ENCODE measurements at regions not wholly inside any gene's neighbourhood (a gene's known extent, or its start where the extent isn't known, plus 50 kb on each side); places are given as distances from the start of the nearest gene placed in this dataset.

DNA sequence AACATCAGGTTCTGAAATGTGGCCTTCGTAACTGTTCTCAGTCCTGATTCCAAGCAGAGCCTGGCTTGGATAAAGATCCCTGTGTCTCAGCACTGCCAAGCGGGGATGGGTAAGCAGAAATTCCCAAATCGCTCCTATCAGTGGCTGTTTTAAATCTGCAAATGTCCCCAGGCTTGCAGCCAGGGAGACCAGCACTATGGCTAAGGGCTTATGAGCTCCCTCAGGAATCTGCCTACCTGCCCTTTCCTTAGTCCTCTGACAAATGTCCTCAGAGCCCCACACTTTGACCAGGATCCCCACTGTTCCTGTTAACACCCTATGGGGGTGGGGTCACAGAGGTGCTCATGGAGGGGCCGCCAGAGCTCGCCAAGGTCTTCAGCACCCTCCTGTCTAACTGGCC lies 1062.8 kb downstream of the UQCRFS1 start:
- TF ChIP-seq, protein P1, sequence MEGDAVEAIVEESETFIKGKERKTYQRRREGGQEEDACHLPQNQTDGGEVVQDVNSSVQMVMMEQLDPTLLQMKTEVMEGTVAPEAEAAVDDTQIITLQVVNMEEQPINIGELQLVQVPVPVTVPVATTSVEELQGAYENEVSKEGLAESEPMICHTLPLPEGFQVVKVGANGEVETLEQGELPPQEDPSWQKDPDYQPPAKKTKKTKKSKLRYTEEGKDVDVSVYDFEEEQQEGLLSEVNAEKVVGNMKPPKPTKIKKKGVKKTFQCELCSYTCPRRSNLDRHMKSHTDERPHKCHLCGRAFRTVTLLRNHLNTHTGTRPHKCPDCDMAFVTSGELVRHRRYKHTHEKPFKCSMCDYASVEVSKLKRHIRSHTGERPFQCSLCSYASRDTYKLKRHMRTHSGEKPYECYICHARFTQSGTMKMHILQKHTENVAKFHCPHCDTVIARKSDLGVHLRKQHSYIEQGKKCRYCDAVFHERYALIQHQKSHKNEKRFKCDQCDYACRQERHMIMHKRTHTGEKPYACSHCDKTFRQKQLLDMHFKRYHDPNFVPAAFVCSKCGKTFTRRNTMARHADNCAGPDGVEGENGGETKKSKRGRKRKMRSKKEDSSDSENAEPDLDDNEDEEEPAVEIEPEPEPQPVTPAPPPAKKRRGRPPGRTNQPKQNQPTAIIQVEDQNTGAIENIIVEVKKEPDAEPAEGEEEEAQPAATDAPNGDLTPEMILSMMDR (conservative IDR thresholded peaks at IDR 0.05; ENCODE audit: low read depth, low read length), result no peak

DNA sequence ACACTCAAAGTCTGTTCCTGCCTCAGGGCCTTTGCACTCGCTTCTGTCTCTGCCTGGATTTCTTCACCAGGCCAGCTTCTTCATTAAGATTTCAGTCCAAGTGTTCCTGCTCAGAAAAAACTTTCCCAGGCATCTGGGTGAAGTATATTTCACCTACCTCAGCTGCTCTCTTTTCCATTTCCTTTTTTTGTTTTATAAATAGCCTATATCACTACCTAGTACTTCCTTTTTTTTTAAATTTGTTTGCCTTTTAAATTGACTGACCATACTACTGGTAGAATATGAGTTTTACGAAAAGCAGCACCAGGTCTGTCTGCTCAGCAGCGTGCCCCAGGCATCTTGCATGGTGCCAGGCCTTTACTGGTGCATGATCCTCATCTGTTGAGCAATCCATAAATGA lies 1064.4 kb downstream of the UQCRFS1 start:
- DNase-seq (ENCODE audit: low read depth), result no peak
- no peak overlapping the region for H3K4me3 ChIP-seq (ENCODE audit: low read depth, low read length)
- TF ChIP-seq, protein P1 (conservative IDR thresholded peaks at IDR 0.05; ENCODE audit: low read depth, low read length), result no peak

More for the DNA sequence above, 1062.8 kb downstream of the UQCRFS1 start:
- no peak overlapping the region for H3K4me3 ChIP-seq (ENCODE audit: low read depth, low read length)
- DNase-seq (ENCODE audit: low read depth), result no peak

DNA sequence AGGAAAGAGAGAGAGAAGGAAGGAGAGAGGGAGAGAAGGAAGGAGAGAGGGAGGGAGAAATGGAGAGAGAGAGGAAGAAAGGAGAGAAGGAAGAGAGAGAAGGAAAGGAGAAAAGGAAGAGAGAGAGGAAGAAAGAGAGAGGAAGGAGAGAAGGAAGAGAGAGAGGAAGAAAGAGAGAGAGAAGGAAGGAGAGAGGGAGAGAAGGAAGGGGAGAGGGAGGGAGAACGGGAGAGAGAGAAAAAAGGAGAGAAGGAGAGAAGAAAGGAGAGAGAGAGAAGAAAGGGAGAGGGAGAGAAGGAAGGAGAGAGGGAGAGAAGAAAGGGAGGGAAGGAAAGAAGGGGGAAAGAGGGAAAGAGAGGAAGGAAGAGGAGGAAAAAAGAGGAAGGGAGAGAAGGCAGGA lies 1070.7 kb downstream of the UQCRFS1 start:
- TF ChIP-seq, protein P1 (conservative IDR thresholded peaks at IDR 0.05; ENCODE audit: low read depth, low read length), result no peak
- no peak for DNase-seq (ENCODE audit: low read depth)
- H3K4me3 ChIP-seq (ENCODE audit: low read depth, low read length), result no peak overlapping the region

DNA sequence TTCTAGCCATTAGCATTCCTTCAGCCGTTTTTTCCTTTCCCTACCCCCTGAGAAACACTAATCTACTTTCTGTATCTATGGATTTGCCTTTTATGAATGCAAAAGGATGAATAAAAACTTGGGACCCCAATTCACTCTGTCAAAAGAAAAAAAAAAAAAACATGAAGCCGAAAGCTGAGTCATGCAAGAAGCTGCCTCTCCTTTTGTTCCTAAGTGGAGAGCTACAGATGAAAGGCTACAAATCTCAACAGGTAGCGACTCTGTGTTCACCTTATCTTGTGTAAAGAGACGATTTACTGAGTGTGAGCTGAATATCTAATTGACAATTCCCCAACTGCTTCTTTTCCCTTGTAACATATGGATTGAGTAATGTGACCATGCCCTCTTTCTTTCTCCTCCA lies 1072.8 kb downstream of the UQCRFS1 start:
- no peak for DNase-seq (ENCODE audit: low read depth)
- no peak overlapping the region for H3K4me3 ChIP-seq (ENCODE audit: low read depth, low read length)
- TF ChIP-seq, protein P1 (conservative IDR thresholded peaks at IDR 0.05; ENCODE audit: low read depth, low read length), result no peak

DNA sequence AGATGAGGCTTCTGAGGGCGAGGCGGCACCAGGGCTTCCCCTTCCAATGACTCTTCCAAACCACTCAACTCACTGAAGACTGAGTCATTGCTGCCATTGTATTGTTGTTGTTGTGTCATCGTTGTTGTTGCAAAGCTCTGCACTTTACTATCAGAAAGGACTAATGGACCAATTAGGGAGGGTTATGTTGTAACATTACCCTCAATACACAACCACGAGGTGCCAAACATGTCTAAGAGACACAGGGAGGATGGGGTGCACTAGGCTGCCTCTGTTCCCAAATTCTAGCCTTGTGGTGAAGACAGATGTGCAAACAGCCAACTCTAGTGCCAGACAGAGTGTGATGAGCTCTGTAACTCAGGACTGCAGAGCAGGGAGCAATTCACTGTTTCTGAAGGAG lies 1075.2 kb downstream of the UQCRFS1 start:
- TF ChIP-seq, protein P1 (conservative IDR thresholded peaks at IDR 0.05; ENCODE audit: low read depth, low read length), result no peak
- no peak overlapping the region for H3K4me3 ChIP-seq (ENCODE audit: low read depth, low read length)
- no peak for DNase-seq (ENCODE audit: low read depth)

DNA sequence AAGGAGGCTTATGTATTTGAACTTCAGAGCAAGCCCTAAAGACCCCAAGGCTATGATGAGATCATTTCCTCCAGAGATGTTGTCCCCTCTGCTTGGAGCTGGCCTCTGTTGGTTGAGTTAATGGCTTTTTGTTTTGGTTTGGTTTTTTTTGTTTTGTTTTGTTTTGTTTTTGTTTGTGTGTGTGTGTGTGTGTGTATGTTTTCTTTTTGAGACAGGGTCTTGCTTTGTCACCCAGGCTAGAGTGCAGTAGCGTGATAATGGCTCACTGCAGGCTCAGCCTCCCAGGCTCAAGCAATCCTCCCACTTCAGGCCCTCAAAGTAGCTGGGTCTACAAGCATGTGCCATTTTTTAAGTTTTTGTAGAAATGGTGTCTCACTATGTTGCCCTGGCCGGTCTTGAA lies 1076.2 kb downstream of the UQCRFS1 start:
- no peak overlapping the region for H3K4me3 ChIP-seq (ENCODE audit: low read depth, low read length)
- DNase-seq (ENCODE audit: low read depth), result no peak
- TF ChIP-seq, protein P1 (conservative IDR thresholded peaks at IDR 0.05; ENCODE audit: low read depth, low read length), result no peak

DNA sequence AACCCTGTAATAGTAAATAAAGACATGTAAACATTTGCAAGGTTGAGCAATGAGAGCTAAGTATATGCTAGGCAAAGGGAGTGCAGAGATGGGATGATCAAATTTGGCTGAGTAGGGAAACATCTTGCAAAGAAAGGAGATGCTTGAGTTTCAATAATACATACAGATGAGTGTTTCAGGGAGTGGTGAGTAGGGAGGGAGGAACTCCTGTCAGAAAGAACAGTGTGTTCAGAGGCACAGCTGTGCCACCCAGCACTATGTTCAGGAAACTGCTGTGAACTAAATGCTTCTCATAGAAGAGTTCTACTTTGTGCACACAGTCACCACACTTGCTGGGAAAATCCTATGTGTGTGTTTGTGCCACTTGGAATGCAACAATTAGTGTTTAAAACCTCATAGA lies 1077.1 kb downstream of the UQCRFS1 start:
- H3K4me3 ChIP-seq (ENCODE audit: low read depth, low read length), result no peak overlapping the region
- TF ChIP-seq, protein P1 (conservative IDR thresholded peaks at IDR 0.05; ENCODE audit: low read depth, low read length), result no peak
- no peak for DNase-seq (ENCODE audit: low read depth)

All from choroid plexus epithelial cell (primary cell).